Loucy (cell line): ENCODE measurements at regions not wholly inside any gene's neighbourhood (a gene's known extent, or its start where the extent isn't known, plus 50 kb on each side); places are given as distances from the start of the nearest gene placed in this dataset.
"Not testable (repeated sequence)": the region's sequence is repeated elsewhere in the genome, so short reads cannot be mapped to it uniquely, and the experiment has no call there.

Experiments used
- H2AFZ ChIP-seq: fragments of 200-600 bp; sonication (generic); 2 replicates; pipeline ENCODE4 v1.6.0; 2016; ENCODE audit warnings: antibody characterized with exemption, mild to moderate bottlenecking, low read length, moderate library complexity
- H3F3A ChIP-seq: fragments of 200-600 bp; 2 replicates; pipeline ENCODE4 v1.6.0; 2016; ENCODE audit warnings: antibody characterized with exemption, low read depth, mild to moderate bottlenecking
- H3K27me3 ChIP-seq: fragments of 200-600 bp; sonication (generic); 2 replicates; pipeline ENCODE4 v1.6.1; 2014; ENCODE audit warnings: low read length, mild to moderate bottlenecking; ENCODE audit not compliant: insufficient read depth, poor library complexity, severe bottlenecking
- H3K36me3 ChIP-seq: fragments of 200-600 bp; sonication (generic); 2 replicates; pipeline ENCODE4 v1.6.1; 2016; ENCODE audit warnings: low read length; ENCODE audit not compliant: insufficient read depth
- H3K4me1 ChIP-seq: fragments of 200-600 bp; sonication (generic); 2 replicates; pipeline ENCODE4 v1.5.1; 2014; ENCODE audit warnings: low read length, mild to moderate bottlenecking; ENCODE audit not compliant: insufficient read depth, poor library complexity, severe bottlenecking
- H3K4me2 ChIP-seq: fragments of 200-600 bp; sonication (generic); 2 replicates; pipeline ENCODE4 v1.6.0; 2014; ENCODE audit warnings: antibody characterized with exemption, low read length, low read depth, mild to moderate bottlenecking; ENCODE audit not compliant: poor library complexity, severe bottlenecking
- H3K4me3 ChIP-seq: fragments of 200-600 bp; sonication (generic); 2 replicates; pipeline ENCODE4 v1.5.1; 2014; ENCODE audit warnings: low read length, mild to moderate bottlenecking, mixed read lengths; ENCODE audit not compliant: poor library complexity, severe bottlenecking
- H3K79me2 ChIP-seq: fragments of 200-600 bp; sonication (generic); 2 replicates; pipeline ENCODE4 v1.6.1; 2014; ENCODE audit warnings: low read length; ENCODE audit not compliant: insufficient read depth
- H3K9ac ChIP-seq: fragments of 200-600 bp; sonication (generic); 2 replicates; pipeline ENCODE4 v1.6.0; 2014; ENCODE audit warnings: mild to moderate bottlenecking, low read depth, low read length, moderate library complexity; ENCODE audit not compliant: poor library complexity, severe bottlenecking
- H3K9me2 ChIP-seq: fragments of 200-600 bp; sonication (generic); replicated peaks from 2 replicates; pipeline ENCODE4 v1.6.1; 2016; ENCODE audit warnings: low read depth, low read length, mixed read lengths
- H3K9me3 ChIP-seq: fragments of 200-600 bp; sonication (generic); 2 replicates; pipeline ENCODE4 v1.6.1; 2014; ENCODE audit warnings: mild to moderate bottlenecking, antibody characterized with exemption, low read length, low read depth; ENCODE audit not compliant: insufficient read depth
- H4K20me1 ChIP-seq: fragments of 200-600 bp; sonication (generic); 2 replicates; pipeline ENCODE4 v1.6.0; 2014; ENCODE audit warnings: antibody characterized with exemption, low read length, mild to moderate bottlenecking; ENCODE audit not compliant: insufficient read depth, poor library complexity, severe bottlenecking
- EZH2phosphoT487 ChIP-seq: fragments of 200-600 bp; IDR thresholded peaks from 2 replicates; pipeline ENCODE4 v1.6.1; 2018; ENCODE audit warnings: antibody characterized with exemption, mild to moderate bottlenecking, moderate library complexity, borderline replicate concordance
- TF ChIP-seq, protein P1 (sequence below): fragments of 200-600 bp; sonication (generic); conservative IDR thresholded peaks from 2 replicates; pipeline ENCODE4 v1.5.1; 2014; ENCODE audit warnings: mild to moderate bottlenecking, antibody characterized with exemption, low read length

DNA sequence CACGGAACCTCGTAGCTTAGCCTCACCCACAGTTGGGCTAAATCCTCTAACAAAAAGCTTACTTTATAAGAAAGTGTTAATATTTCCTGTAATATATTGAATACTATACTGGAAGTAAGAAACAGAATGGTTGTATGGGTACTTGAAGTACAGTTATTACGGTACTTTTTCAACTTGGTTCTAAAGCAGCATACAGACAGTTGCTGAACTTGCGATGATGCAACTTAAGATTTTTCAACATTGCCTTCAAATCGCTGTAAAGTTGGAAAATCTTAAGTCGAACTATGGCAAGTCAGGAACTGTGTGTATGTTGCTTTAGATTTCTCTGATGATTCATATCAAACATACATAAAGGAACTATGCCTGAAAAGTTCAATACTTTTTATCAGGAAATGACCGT, 204.4 kb upstream of the C2CD4B start:
- Histone ChIP-seq H3K4me3 (no peak overlapping the region), H3K9ac (no peak overlapping the region), H3F3A (no peaks in the 10 kb centered on the region), H3K27me3 (no peaks in the 10 kb centered on the region), H3K9me3 (no peaks in the 10 kb centered on the region), H3K9me2 (no peaks in the 10 kb centered on the region), H3K79me2 (no peaks in the 10 kb centered on the region), H2AFZ (no peak overlapping the region), H3K4me2 (no peak overlapping the region), H3K36me3 (no peaks in the 10 kb centered on the region), H4K20me1 (no peaks in the 10 kb centered on the region), H3K4me1 (no peaks in the 10 kb centered on the region)
- TF ChIP-seq EZH2phosphoT487, result no peak
- TF ChIP-seq, protein P1, sequence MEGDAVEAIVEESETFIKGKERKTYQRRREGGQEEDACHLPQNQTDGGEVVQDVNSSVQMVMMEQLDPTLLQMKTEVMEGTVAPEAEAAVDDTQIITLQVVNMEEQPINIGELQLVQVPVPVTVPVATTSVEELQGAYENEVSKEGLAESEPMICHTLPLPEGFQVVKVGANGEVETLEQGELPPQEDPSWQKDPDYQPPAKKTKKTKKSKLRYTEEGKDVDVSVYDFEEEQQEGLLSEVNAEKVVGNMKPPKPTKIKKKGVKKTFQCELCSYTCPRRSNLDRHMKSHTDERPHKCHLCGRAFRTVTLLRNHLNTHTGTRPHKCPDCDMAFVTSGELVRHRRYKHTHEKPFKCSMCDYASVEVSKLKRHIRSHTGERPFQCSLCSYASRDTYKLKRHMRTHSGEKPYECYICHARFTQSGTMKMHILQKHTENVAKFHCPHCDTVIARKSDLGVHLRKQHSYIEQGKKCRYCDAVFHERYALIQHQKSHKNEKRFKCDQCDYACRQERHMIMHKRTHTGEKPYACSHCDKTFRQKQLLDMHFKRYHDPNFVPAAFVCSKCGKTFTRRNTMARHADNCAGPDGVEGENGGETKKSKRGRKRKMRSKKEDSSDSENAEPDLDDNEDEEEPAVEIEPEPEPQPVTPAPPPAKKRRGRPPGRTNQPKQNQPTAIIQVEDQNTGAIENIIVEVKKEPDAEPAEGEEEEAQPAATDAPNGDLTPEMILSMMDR, result no peak

- not testable (repeated sequence) for H3K4me1 ChIP-seq, H3K4me2 ChIP-seq, H3F3A ChIP-seq, H3K4me3 ChIP-seq, H3K9me3 ChIP-seq, H2AFZ ChIP-seq, H3K9me2 ChIP-seq, H3K9ac ChIP-seq, H3K36me3 ChIP-seq, H3K27me3 ChIP-seq, H4K20me1 ChIP-seq, H3K79me2 ChIP-seq
Observed at GRCh38 chr15:62371683-62372082, 206.6 kb upstream of the C2CD4B start.

GRCh38 chr15:62377736-62378480, 212.8 kb upstream of the C2CD4B start:
- no peaks in the 10 kb centered on the region for H3K9me2 ChIP-seq
- TF ChIP-seq EZH2phosphoT487, result no peak
- TF ChIP-seq, protein P1, result no peak
- H4K20me1 ChIP-seq, result no peaks in the 10 kb centered on the region
- no peaks in the 10 kb centered on the region for H3K36me3 ChIP-seq
- no peak overlapping the region for H2AFZ ChIP-seq
- H3F3A ChIP-seq, result no peaks in the 10 kb centered on the region
- H3K79me2 ChIP-seq, result no peaks in the 10 kb centered on the region
- H3K9me3 ChIP-seq, result no peaks in the 10 kb centered on the region
- H3K9ac ChIP-seq, result no peak overlapping the region
- H3K4me1 ChIP-seq, result no peaks in the 10 kb centered on the region
- H3K4me3 ChIP-seq, result no peak overlapping the region
- H3K27me3 ChIP-seq, result no peaks in the 10 kb centered on the region
- no peak overlapping the region for H3K4me2 ChIP-seq
